HuH-7 (cell line): ENCODE measurements at regions not wholly inside any gene's neighbourhood (a gene's known extent, or its start where the extent isn't known, plus 50 kb on each side); places are given as distances from the start of the nearest gene placed in this dataset.

Experiments
- DNase-seq: peaks from one replicate; pipeline ENCODE4 v3.0.0; 2011; ENCODE audit warnings: low spot score

GRCh38 chr13:75132701-75133695, 349.0 kb downstream of the TBC1D4 start:
- DNase-seq: no peak

- no peak for DNase-seq
Measured at GRCh38 chr13:75129331-75129730, 352.6 kb downstream of the TBC1D4 start.

GRCh38 chr13:75124415-75124814, 357.6 kb downstream of the TBC1D4 start:
- no peak for DNase-seq

GRCh38 chr13:75123428-75123827, 358.5 kb downstream of the TBC1D4 start:
- no peak for DNase-seq

- no peak for DNase-seq
Measured at GRCh38 chr13:75120085-75120484, 361.9 kb downstream of the TBC1D4 start.

GRCh38 chr13:75115171-75115570, 366.8 kb downstream of the TBC1D4 start:
- DNase-seq: no peak

- no peak for DNase-seq
Measured at GRCh38 chr13:75103976-75104375, 378.0 kb downstream of the TBC1D4 start.

GRCh38 chr13:75102001-75102716, 379.8 kb downstream of the TBC1D4 start:
- DNase-seq: no peak

GRCh38 chr13:75101348-75101747, 380.6 kb downstream of the TBC1D4 start:
- DNase-seq: no peak

- no peak for DNase-seq
Measured at GRCh38 chr13:75092143-75092542, 389.8 kb downstream of the TBC1D4 start.

GRCh38 chr13:75091718-75092117, 390.3 kb downstream of the TBC1D4 start:
- no peak for DNase-seq

GRCh38 chr13:75090872-75091615, 390.9 kb downstream of the TBC1D4 start:
- DNase-seq: no peak

- DNase-seq: no peak
Measured at GRCh38 chr13:75088915-75089314, 393.1 kb downstream of the TBC1D4 start.

- no peak for DNase-seq
Measured at GRCh38 chr13:75079226-75079625, 402.7 kb downstream of the TBC1D4 start.

- no peak for DNase-seq
Measured at GRCh38 chr13:75076476-75076875, 405.5 kb downstream of the TBC1D4 start.

GRCh38 chr13:75073786-75074185, 408.2 kb downstream of the TBC1D4 start:
- no peak for DNase-seq

GRCh38 chr13:75072891-75073290, 409.1 kb downstream of the TBC1D4 start:
- DNase-seq: no peak

GRCh38 chr13:75072368-75072767, 409.6 kb downstream of the TBC1D4 start:
- DNase-seq: no peak

- no peak for DNase-seq
Measured at GRCh38 chr13:75071796-75072195, 410.2 kb downstream of the TBC1D4 start.

- DNase-seq: no peak
Measured at GRCh38 chr13:75071395-75071794, 410.6 kb downstream of the TBC1D4 start.

GRCh38 chr13:75061909-75062308, 420.1 kb downstream of the TBC1D4 start:
- DNase-seq: no peak

GRCh38 chr13:75055296-75055695, 426.7 kb downstream of the TBC1D4 start:
- no peak for DNase-seq
